ENCODE measurements at regions not wholly inside any gene's neighbourhood (a gene's known extent, or its start where the extent isn't known, plus 50 kb on each side); places are given as distances from the start of the nearest gene placed in this dataset.

GRCh38 chr4:26001816-26002215 is 87.8 kb downstream of the SMIM20 start:
- 95% methylated on average over 1 of the region's 2 CpGs for WGBS (ENCODE audit: insufficient coverage)
- no peaks in the 10 kb centered on the region for H3K4me1 Mint-ChIP-seq
- Histone ChIP-seq H2AFZ (ENCODE audit: insufficient read depth, low read depth, low read length, poor library complexity, severe bottlenecking) (no peak overlapping the region), H4K20me1 (ENCODE audit: control insufficient read depth, insufficient read depth, low read length, poor library complexity, severe bottlenecking) (no peaks in the 10 kb centered on the region), H3K4me3 (ENCODE audit: control extremely low read depth in 1 of 5, extremely low read depth in 1 of 5, insufficient read depth in 1 of 5, low read depth in 2 of 5, low read length in 4 of 5) (no peak overlapping the region), H3K36me3 (replicated peaks in 1 of 2; ENCODE audit: control extremely low read depth in 1 of 2, control insufficient read depth in 1 of 2, extremely low read depth in 1 of 2, insufficient read depth in 2 of 2, low read length in 1 of 2) (no peaks in the 10 kb centered on the region), H3K9ac (ENCODE audit: low read length) (no peak overlapping the region), H3K9me3 (ENCODE audit: control extremely low read depth in 1 of 3, control insufficient read depth in 2 of 3, insufficient read depth in 1 of 3, low read length in 2 of 3) (no peaks in the 10 kb centered on the region), H3K4me2 (replicated peaks; ENCODE audit: low read depth, low read length, poor library complexity, severe bottlenecking) (no peak overlapping the region), H3K4me1 (ENCODE audit: control insufficient read depth in 2 of 2, insufficient read depth in 2 of 2, low read length in 2 of 2) (no peaks in the 10 kb centered on the region), H3K27me3 (replicated peaks in 1 of 4; ENCODE audit: control extremely low read depth in 1 of 4, control insufficient read depth in 3 of 4, insufficient read depth in 4 of 4, low read length in 3 of 4) (no peaks in the 10 kb centered on the region), H3K27ac (ENCODE audit: low read length in 2 of 2) (no peak overlapping the region), H3K79me2 (ENCODE audit: control insufficient read depth, insufficient read depth, low read length) (no peaks in the 10 kb centered on the region)
- no peak overlapping the region for H3K4me3 Mint-ChIP-seq
- intact Hi-C loops (cut with micrococcal nuclease) = no loop called here
- no peak overlapping the region for H3K27ac Mint-ChIP-seq
- no peak for TF ChIP-seq EZH2 (IDR thresholded peaks at IDR 0.05; ENCODE audit: borderline replicate concordance, insufficient read depth, low read depth, low read length, poor library complexity, severe bottlenecking)
- no peak for TF ChIP-seq CTCF (IDR thresholded peaks at IDR 0.05)
- DNase-seq = no peak
- no peak for ATAC-seq (ENCODE audit: low read depth)
- ChIA-PET CTCF (interaction anchor here (2.4 kb wide), 1 partner anchor 14 kb away, joined by 14 read pairs; no protein-coding TSS in a partner anchor), POLR2A (interaction anchor here (0.7 kb wide), 1 partner anchor 9 kb away, joined by 4 read pairs; no protein-coding TSS in a partner anchor)
- H3K9me3 Mint-ChIP-seq (ENCODE audit: insufficient read depth) = no peaks in the 10 kb centered on the region
- peaks cover 3% of the 10 kb centered on the region for H3K27me3 Mint-ChIP-seq

- H3K27ac Mint-ChIP-seq = no peak overlapping the region
- 78% methylated on average over 2 of the region's 2 CpGs for WGBS (ENCODE audit: insufficient coverage)
- ATAC-seq (ENCODE audit: low read depth) (no peak), DNase-seq (no peak)
- Histone ChIP-seq H3K9ac (ENCODE audit: low read length) (no peak overlapping the region), H4K20me1 (ENCODE audit: control insufficient read depth, insufficient read depth, low read length, poor library complexity, severe bottlenecking) (no peaks in the 10 kb centered on the region), H3K9me3 (ENCODE audit: control extremely low read depth in 1 of 3, control insufficient read depth in 2 of 3, insufficient read depth in 1 of 3, low read length in 2 of 3) (peaks cover 0 to 1% (median under 1%) of the 10 kb centered on the region in 3 donors), H3K36me3 (replicated peaks in 1 of 2; ENCODE audit: control extremely low read depth in 1 of 2, control insufficient read depth in 1 of 2, extremely low read depth in 1 of 2, insufficient read depth in 2 of 2, low read length in 1 of 2) (no peaks in the 10 kb centered on the region), H3K4me3 (ENCODE audit: control extremely low read depth in 1 of 5, extremely low read depth in 1 of 5, insufficient read depth in 1 of 5, low read depth in 2 of 5, low read length in 4 of 5) (no peak overlapping the region), H3K4me2 (replicated peaks; ENCODE audit: low read depth, low read length, poor library complexity, severe bottlenecking) (no peak overlapping the region), H3K79me2 (ENCODE audit: control insufficient read depth, insufficient read depth, low read length) (no peaks in the 10 kb centered on the region), H3K27ac (ENCODE audit: low read length in 2 of 2) (no peak overlapping the region), H3K27me3 (replicated peaks in 1 of 4; ENCODE audit: control extremely low read depth in 1 of 4, control insufficient read depth in 3 of 4, insufficient read depth in 4 of 4, low read length in 3 of 4) (no peaks in the 10 kb centered on the region), H3K4me1 (ENCODE audit: control insufficient read depth in 2 of 2, insufficient read depth in 2 of 2, low read length in 2 of 2) (no peaks in the 10 kb centered on the region), H2AFZ (ENCODE audit: insufficient read depth, low read depth, low read length, poor library complexity, severe bottlenecking) (no peak overlapping the region)
- ChIA-PET POLR2A (no interaction called here), CTCF (no interaction called here)
- peaks cover 5% of the 10 kb centered on the region for H3K9me3 Mint-ChIP-seq (ENCODE audit: insufficient read depth)
- no peak overlapping the region for H3K4me3 Mint-ChIP-seq
- TF ChIP-seq EZH2 (IDR thresholded peaks at IDR 0.05; ENCODE audit: borderline replicate concordance, insufficient read depth, low read depth, low read length, poor library complexity, severe bottlenecking) (no peak), CTCF (IDR thresholded peaks at IDR 0.05) (no peak)
- intact Hi-C loops (cut with micrococcal nuclease) = no loop called here
- no peaks in the 10 kb centered on the region for H3K4me1 Mint-ChIP-seq
- peaks cover 3% of the 10 kb centered on the region for H3K27me3 Mint-ChIP-seq
Measured at GRCh38 chr4:26003056-26003455, 89.0 kb downstream of the SMIM20 start.
